Right renal cortex interstitium (tissue), 3 donors: ENCODE measurements at regions not wholly inside any gene's neighbourhood (a gene's known extent, or its start where the extent isn't known, plus 50 kb on each side); places are given as distances from the start of the nearest gene placed in this dataset.

Source experiments
- DNase-seq, 3 donors: peaks; one replicate each; pipeline ENCODE4 v3.0.0-alpha.2; 2013; ENCODE audit warnings: low read depth in 3 of 3, low spot score in 2 of 3

GRCh38 chr15:37773111-37773860 lies 161.2 kb upstream of the TMCO5A start:
- no peak for DNase-seq

- DNase-seq = no peak
These were observed 159.5 kb upstream of the TMCO5A start for GRCh38 chr15:37774961-37775360.

- no peak for DNase-seq
These were observed 157.4 kb upstream of the TMCO5A start for GRCh38 chr15:37777006-37777405.

- DNase-seq = no peak
These were observed 151.2 kb upstream of the TMCO5A start for GRCh38 chr15:37783290-37783689.

GRCh38 chr15:37788330-37788729 lies 146.1 kb upstream of the TMCO5A start:
- DNase-seq = no peak

- no peak for DNase-seq
These were observed 145.6 kb upstream of the TMCO5A start for GRCh38 chr15:37788767-37789396.

- DNase-seq = no peak
These were observed 145.0 kb upstream of the TMCO5A start for GRCh38 chr15:37789397-37789786.

GRCh38 chr15:37789881-37790280 lies 144.6 kb upstream of the TMCO5A start:
- no peak for DNase-seq

- no peak for DNase-seq
These were observed 142.7 kb upstream of the TMCO5A start for GRCh38 chr15:37791693-37792092.

GRCh38 chr15:37792351-37792750 lies 142.1 kb upstream of the TMCO5A start:
- DNase-seq = no peak

- DNase-seq = no peak
These were observed 140.6 kb upstream of the TMCO5A start for GRCh38 chr15:37793851-37794250.

- DNase-seq = no peak
These were observed 139.5 kb upstream of the TMCO5A start for GRCh38 chr15:37794947-37795346.

- DNase-seq = no peak
These were observed 132.9 kb upstream of the TMCO5A start for GRCh38 chr15:37801529-37801928.

GRCh38 chr15:37806808-37807207 lies 127.6 kb upstream of the TMCO5A start:
- DNase-seq = no peak

GRCh38 chr15:37810381-37810780 lies 124.1 kb upstream of the TMCO5A start:
- DNase-seq = no peak

GRCh38 chr15:37813306-37813705 lies 121.1 kb upstream of the TMCO5A start:
- no peak for DNase-seq

GRCh38 chr15:37814847-37815515 lies 119.5 kb upstream of the TMCO5A start:
- no peak for DNase-seq

- DNase-seq = no peak
These were observed 116.2 kb upstream of the TMCO5A start for GRCh38 chr15:37818152-37818677.

- no peak for DNase-seq
These were observed 115.2 kb upstream of the TMCO5A start for GRCh38 chr15:37819191-37819590.

- no peak for DNase-seq
These were observed 113.9 kb upstream of the TMCO5A start for GRCh38 chr15:37820380-37821128.
